GM04503 (cell line): ENCODE measurements at regions not wholly inside any gene's neighbourhood (a gene's known extent, or its start where the extent isn't known, plus 50 kb on each side); places are given as distances from the start of the nearest gene placed in this dataset.

Source experiments
- DNase-seq: peaks from one replicate; pipeline ENCODE4 v3.0.0-alpha.2; 2012; ENCODE audit warnings: low read depth

DNA sequence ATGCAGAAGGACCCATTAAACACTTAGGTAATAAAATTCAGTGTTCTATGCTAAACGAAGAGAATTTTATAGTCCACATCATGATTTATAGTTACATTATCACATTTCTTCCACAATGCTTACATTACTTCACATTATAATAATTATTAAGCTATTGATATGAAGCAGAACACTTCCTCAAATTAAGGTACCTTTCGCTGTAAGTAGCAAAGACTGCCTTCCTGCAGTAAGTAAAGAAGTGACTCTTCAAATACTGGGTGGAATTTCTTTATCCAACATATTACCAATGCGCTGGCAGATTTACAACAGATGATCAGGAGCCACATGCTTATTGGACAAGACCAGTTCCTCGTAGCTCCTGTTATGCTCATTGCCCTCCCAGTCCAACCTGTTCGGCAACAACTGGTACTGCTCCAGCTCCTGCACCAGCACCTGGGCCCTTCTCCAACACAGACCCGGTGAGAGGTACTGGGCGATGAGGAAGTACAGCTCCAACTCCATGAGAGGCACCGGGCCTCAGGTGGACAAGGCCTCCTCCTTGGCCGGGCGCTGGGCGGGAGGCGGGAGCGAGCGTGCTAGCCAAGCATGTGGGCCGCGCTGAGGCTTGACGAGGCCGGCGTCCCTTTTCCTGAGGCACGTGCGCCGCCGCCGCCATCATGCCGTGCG lies 210.7 kb upstream of the ATP2B1 start:
- DNase-seq: no peak

- no peak for DNase-seq
Measured at GRCh38 chr12:89918172-89918846, 209.7 kb upstream of the ATP2B1 start.

DNA sequence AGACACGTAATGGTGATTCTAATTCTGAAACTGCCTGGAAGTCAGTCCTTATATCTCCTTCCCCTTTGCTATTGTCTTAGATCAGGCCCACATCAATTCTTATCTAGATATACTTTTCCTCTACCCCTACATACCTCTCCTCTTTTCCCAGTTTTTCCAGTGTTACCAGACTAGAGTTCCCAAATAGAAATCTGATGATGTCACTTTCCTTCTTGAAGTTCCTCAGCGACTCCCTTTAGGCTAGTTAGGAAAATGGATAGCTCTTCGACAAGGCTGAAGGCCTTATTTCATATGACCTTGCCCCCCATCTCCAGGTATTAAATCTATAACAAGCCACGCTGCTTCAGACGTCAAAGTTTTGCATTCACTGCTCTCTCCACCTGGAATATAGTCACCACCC lies 201.1 kb upstream of the ATP2B1 start:
- DNase-seq: no peak

GRCh38 chr12:89907659-89908058 lies 199.0 kb upstream of the ATP2B1 start:
- no peak for DNase-seq

DNA sequence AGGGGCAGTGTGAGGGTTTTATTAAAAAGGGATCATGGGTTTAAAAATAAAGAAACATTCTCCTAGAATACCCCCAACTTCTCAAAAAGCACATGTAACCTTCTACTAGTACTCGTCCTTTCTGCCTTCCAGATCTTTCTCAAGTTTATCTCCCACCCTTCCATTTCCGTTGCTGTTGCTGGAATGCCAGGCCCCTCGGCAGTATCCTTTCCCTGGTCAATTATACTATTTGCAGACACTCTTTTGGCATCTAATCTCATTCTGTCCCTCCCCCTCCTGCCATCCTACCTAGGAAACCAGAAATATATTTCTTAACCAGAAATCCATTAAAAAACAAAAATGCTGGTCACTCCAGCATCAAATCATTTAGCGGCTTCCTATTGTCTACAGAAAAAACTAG lies 198.2 kb upstream of the ATP2B1 start:
- DNase-seq: no peak

GRCh38 chr12:89906178-89906577 lies 197.5 kb upstream of the ATP2B1 start:
- no peak for DNase-seq

DNA sequence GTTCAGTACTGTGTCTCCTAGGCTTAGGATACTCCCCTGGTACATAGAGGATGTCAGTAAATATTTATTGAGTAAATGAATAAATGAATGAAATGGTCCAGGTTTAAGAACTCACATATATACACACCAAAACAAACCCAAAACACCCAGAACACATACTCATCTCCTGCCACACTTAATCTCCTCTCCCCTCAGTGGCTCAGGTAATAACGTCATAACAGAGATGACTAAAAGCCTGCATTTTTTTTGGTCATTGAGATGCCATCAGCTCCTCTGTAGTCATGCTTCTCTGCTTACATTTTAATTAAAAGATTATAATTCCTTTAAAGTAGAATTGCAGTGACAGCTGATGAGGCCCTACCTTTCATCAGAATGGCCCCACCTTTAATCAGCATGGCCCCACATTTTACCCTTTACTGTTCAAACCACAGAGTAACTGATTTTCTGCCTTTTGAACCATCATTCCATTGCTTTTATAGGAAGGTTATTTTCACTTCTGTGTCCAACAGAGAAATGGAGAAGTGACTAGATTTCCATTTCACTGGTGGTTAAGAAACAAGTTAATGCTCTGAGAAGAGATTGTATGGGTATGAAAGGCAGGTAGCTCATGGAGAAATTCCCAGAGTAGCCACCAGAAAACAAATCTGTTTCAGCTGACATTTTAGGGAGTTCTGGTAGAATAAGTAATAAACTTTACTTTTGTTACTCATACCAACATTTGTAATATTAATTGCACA lies 193.4 kb upstream of the ATP2B1 start:
- DNase-seq: no peak

GRCh38 chr12:89901319-89901718 lies 192.7 kb upstream of the ATP2B1 start:
- no peak for DNase-seq

- no peak for DNase-seq
Measured at GRCh38 chr12:89899651-89900050, 191.0 kb upstream of the ATP2B1 start.

DNA sequence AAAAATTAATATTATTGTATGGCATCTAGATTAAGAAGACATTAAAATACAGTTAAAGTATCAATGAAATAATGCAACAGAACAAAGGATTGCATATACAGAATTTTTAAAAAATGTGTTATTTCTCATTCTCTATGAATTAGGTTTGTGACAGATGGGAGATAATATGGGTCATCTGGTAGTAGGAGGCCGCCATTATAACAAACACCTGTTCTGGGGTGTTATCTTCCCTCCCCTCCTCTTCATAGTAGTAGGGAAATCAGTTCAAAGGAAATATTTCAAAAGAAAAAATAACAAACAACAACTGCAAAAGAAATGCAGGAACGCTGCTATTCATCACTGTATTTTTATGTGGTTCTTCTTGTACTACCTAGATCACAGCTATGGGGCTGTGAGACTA lies 187.0 kb upstream of the ATP2B1 start:
- no peak for DNase-seq

- DNase-seq: no peak
Measured at GRCh38 chr12:89895101-89895500, 186.5 kb upstream of the ATP2B1 start.

- DNase-seq: no peak
Measured at GRCh38 chr12:89893972-89894706, 185.5 kb upstream of the ATP2B1 start.

DNA sequence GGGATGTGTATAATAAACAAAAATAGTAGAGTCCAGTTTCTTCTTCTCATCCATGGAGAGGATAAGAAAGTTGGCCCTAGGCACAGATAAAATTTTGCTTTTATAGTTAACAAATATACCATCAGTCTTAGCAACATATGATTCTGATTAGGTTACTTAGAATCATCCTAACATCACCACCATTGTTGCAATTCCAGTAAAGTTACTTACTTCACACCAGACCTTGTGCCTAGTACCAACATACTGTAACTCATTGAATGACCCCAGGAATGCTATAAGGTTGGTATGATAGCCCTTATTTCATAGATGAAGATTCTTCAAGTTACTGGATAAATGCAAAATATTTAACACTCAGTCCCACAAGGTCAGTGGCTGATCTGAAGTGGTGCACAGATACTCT lies 183.8 kb upstream of the ATP2B1 start:
- DNase-seq: no peak

DNA sequence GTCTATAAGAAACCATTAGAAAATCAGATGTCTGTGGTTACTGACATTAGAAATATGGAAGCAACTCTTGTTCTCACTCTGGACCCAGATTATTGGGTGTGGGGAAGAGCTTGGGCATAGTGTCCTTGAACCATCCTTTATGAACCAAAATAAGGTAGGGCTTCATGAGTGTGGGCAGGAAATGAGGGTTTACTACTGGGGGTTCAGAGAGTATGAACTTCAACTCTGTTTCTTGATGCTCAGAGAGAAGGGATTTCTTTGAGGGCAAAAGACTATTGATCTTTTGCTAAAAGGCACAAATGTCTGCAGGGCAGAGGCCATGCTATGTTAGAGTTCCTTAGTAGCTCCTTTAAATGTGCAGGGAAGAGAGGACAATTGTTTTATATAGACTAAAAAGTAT lies 183.3 kb upstream of the ATP2B1 start:
- no peak for DNase-seq

DNA sequence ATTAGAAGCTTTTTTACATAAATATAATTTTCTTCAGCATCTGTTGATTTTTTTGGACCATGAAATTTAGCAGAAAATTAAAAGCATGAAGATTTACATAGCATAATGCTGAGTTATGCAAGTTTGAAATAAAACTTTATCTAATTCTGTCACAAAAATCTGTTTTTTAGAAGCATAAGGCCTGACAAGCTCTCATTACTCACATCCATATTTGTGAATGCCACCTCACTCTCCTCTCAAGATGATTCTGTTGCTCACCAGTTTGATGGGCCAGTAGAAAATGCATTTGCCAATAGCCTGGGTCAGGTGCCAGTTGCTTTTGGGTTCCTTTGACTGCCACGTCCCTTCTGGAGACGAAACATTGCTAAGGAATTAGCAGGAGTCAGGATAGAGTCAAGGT lies 181.5 kb upstream of the ATP2B1 start:
- no peak for DNase-seq

DNA sequence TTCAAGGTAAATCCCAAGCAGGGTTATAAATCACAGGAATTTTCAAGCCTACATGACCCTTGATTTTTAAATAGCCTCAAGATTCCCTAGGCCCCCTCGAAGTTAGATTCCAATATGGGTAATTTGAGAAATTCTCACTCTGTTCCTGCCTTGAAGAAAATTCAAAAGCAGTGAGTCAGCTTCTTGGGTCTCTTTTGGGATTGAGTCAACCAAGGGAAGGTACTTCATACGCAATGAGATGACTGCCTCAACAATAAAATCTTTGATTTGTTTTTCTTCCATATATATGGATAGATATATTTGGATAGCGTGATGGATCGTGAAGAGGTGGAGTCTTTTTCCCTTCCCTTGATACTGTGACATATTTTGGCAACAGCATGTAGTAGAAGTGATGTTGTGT lies 180.4 kb upstream of the ATP2B1 start:
- no peak for DNase-seq

DNA sequence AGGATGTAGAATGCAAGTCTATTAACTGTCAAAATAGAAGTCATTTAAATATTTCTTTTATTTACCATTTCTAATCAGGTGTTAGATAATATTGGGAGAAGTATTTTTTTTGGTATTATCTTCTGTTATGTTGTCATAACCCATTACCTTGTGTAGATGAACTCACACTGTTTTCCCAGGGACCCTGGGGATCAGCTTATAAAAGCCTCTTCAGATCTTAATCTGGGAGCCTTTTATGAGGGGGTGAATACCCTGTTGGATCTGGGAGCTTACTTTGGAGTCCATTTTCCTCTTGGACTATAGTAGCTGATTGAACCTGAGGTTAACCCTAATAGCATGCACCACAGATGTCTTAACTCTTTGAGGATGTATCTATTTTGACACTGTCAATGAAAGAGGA lies 176.3 kb upstream of the ATP2B1 start:
- no peak for DNase-seq

GRCh38 chr12:89884416-89884898 lies 175.8 kb upstream of the ATP2B1 start:
- DNase-seq: no peak

DNA sequence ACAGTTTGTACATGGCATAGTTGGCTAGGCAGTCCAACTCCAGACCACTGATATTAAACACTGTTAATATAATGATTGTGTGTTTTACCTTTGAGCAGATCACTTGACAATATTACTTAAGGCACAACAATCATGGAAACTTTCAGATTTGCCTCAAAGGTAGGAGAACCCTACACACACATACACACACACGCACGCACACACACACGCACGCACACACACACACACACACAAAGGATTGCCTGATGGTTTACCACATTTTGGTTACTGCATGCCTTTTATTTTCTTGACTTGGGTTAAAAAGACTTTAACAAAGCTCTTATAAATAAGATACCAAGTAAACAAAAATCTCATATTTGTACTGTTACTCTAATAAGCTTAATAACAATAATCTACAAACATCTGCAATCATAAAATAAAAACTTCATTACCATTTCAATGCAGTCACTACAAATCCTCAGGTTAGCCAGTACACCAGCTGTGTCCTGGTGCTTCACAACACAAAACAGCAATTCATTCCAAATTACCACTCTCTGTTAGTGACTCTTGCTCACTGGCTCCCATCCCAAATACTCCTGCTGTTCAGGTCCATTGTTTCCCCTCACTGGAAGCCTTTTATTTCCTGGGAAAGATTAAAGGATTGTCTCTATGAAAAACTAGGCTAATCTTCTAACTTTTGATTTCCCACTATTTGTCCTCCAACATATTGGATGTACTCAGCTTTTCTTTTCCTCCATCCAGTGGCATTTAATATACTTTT lies 175.2 kb upstream of the ATP2B1 start:
- DNase-seq: no peak

DNA sequence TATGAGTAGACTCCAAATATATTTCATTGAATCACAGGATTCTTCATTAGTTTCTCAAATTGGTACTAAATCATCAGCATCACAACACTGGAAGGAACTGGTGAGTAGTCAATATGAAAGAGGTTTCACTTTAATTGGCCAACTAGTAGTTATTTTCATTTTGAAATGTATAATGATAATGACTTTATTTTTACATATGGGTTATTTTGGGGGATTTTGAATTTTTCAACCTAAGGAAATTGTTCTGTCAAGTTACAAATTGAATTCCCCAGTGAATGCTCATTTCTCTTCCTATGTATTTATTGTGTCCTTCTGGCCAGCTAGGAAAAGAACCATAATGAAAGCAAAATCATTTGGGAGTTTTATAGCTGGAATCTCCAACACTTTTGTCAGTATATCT lies 174.2 kb upstream of the ATP2B1 start:
- DNase-seq: no peak

DNA sequence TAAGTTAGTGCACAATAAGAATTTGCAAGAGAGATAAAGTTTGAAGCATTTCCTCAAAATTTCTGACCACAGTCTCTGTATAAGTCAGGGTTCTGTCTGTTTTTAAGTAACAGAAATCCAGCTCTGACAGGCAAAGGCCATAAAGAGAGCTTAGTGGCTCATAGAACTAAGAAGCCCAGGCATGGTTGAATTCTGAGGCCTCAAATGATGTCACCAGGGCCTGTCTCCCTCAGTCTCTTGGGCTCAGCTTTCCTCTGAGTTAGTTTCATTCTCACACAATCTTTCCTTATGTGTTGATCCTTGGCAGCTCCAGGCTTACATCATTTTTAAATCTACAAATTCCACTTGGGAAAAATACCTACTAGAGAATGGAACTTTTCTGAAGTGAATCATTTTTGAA lies 173.4 kb upstream of the ATP2B1 start:
- DNase-seq: peak; percentile 47
